ENCODE measurements at regions not wholly inside any gene's neighbourhood (a gene's known extent, or its start where the extent isn't known, plus 50 kb on each side); places are given as distances from the start of the nearest gene placed in this dataset.

GRCh38 chr7:46854958-46855473, 726.9 kb downstream of the TNS3 start:
- DNase-seq, result peak; percentile 5

DNA sequence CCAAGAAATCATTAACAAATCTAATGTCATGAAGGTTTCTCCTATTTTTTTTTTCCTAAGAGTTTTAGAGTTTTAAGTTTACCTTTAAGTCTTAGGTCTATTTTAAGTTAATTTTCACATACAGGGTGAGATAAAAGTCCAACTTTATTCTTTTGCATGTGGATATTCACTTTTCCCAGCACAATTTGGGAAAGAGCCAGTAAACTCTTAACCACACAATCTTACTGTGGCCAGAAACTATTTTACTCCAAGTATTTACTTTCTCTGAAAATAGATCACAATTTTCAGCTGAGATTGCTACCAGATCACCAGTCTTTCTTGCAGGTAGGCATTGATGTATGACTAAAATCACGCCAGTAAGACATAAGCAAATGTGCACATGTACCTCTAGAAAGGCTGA, 728.5 kb downstream of the TNS3 start:
- no peak for DNase-seq

DNA sequence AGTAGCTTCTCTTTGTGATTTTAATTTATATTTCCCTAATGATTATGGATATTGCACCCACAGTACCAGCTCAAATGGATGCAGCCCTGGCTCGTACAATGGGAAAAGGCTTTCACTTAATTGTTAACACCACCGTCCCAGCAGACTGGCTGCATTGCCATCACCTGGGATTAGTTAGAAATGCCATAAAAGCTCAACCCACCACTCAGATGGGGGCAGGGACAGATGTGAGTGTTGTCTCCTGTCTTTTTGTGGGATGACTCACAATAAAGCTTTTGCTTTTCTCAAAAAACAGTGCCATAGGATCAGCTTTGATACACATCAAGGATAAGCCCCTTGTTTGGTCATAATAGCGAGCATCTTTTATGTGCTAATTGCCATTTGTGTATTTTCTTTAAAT, 729.1 kb downstream of the TNS3 start:
- DNase-seq, result no peak

DNA sequence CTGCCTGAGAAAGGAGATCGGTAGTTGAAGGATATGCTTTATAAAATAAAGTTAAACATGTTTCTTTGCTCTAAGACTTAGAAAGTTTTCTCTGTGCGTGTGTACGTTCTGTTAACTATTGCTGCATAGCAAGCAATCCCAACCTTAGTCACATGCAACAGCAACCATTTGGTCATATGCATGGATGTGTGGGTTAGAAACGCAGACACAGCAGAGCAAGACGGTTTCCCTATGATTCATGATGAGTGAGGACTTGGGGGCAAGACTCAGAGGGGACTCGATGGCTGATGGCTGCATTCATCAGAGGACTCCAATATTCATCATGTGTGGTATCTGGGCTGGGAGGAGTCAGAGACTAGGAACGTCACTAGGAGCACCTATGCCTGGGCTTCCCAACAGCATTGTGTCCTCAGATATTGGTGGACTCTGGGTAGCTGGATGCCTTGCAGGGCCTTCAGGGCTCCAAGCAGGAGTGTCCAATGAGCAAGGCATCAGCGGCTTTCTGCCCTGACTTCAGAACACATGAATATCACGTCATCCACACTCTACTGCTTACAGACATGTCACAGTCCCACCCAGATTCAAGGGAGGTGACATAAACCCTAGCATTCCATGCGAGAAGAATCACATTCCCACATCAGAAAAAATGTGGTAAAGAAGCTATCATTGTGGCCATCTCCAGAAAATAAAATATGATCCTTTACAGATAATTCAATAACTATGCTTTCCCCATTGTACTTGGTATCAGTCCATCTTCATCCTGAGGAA, 731.2 kb downstream of the TNS3 start:
- no peak for DNase-seq

- no peak for DNase-seq
Observed at GRCh38 chr7:46848944-46849343, 733.0 kb downstream of the TNS3 start.

GRCh38 chr7:46848311-46848710, 733.6 kb downstream of the TNS3 start:
- DNase-seq, result no peak

GRCh38 chr7:46847126-46847525, 734.8 kb downstream of the TNS3 start:
- DNase-seq, result no peak

GRCh38 chr7:46844486-46844885, 737.4 kb downstream of the TNS3 start:
- no peak for DNase-seq

DNA sequence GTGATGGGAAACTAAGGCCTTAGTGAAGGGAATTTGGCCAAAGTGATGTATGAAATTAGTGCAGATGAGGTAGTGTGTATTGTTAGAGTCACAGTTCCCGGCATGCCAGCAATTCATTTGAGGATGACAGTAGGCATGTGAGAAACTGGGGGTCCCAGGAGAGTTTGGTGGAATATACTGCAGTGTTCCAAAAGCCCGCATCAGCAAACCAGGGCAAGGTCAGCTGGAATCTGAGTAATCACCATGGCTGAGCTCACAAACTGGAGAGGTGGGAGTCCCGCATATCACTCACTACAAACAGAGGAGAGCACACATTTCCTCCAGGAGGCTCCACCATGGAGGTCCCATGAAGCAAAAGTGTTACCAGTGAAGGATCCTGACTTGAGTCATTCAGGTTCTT, 740.7 kb downstream of the TNS3 start:
- DNase-seq, result no peak

GRCh38 chr7:46839651-46840050, 742.3 kb downstream of the TNS3 start:
- DNase-seq, result no peak

GRCh38 chr7:46838463-46838862, 743.4 kb downstream of the TNS3 start:
- no peak for DNase-seq

- no peak for DNase-seq
Observed at GRCh38 chr7:46835556-46835955, 746.4 kb downstream of the TNS3 start.

GRCh38 chr7:46834921-46835320, 747.0 kb downstream of the TNS3 start:
- DNase-seq, result no peak

GRCh38 chr7:46833197-46833596, 748.7 kb downstream of the TNS3 start:
- no peak for DNase-seq

DNA sequence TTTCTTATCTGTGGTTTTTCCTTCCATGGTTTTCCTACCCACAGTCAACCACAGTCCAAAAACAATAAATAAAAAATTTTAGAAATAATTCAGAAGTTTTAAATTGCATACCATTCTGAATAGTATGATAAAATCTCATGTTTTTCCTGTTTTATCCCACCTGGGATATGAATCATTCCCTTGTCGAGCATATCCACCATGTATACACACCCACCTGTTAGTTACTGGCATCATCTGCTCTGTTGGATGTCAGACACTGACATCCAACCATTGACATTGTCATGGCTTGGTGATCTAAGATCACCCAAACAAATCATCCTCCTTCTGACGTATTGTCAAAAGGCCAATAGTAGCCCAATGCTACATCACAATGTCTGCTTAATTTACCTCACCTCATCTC, 749.8 kb downstream of the TNS3 start:
- DNase-seq, result no peak

DNA sequence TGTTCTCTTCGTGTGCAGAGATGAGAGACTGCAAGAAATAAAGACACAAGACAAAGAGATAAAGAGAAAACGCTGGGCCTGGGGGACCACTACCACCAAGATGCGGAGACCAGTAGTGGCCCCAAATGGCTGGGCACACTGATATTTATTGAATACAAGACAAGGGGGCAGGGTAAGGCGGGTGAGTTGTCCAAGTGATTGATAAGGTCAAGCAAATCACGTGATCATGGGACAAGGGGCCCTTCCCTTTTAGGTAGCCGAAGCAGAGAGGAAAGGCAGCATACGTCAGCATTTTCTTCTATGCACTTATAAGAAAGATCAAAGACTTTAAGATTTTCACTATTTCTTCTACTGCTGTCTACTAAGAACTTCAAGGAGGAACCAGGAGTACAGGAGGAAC, 762.1 kb downstream of the TNS3 start:
- no peak for DNase-seq

DNA sequence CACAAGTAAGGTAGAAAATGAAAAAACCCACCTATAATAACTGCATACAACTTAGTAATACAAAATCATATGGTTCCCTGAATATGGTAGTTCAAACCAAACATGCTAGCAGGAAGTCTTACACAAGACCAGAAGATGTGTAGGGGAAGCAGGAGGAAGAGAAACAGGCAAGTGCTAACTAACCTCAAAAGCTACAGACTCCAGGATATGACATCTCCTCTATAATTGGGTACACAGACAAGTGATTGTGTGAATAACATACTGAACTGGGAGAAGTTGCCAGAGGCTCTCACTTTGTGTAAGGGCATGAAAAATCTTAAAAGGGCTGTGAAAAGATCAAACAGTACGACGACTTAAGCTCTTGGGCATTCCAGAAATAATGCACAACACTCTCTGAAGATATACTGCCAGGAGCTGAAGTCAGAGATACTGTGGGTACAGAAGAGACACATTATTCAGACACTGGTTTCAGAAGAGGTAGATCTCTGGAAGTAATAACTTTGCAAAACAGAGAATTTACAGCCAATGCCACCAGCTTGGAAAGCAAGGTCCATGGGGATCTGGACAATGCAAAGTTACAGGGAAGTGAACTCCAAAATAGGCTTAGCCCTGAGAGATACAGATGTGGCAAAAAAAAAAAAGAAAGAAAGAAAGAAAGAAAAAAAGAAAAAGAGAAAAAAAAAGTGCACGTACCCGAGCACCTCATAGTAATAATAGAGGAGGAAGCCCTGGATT, 767.2 kb downstream of the TNS3 start:
- DNase-seq, result no peak

DNA sequence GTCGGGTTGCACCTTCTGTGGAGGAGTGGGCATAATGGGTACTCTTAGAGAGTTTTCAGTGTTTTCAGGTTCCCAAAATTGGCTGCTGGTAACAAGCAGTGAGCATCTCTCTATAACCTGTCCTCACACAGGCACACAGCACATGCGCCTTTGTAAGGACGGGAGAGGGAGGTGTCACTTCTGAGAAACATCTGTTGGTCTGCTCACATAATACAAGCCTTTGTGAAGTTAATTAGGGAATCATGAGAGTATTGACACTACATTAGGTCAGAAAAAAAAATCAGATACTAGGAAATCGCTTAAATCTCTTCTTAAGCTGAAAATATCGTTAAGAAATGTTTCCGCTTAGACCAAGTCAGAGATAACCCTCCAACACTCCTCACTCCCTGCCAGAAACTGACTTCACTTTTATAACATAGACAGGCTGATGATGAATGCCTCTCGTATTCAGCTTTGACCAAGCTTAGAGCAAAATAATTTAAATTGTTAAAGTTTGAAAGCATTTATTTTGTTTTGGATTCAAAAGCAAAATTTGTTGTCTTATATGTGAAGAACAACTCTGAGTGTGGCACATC, 769.7 kb downstream of the TNS3 start:
- no peak for DNase-seq

- no peak for DNase-seq
Observed at GRCh38 chr7:46811529-46811928, 770.4 kb downstream of the TNS3 start.

DNA sequence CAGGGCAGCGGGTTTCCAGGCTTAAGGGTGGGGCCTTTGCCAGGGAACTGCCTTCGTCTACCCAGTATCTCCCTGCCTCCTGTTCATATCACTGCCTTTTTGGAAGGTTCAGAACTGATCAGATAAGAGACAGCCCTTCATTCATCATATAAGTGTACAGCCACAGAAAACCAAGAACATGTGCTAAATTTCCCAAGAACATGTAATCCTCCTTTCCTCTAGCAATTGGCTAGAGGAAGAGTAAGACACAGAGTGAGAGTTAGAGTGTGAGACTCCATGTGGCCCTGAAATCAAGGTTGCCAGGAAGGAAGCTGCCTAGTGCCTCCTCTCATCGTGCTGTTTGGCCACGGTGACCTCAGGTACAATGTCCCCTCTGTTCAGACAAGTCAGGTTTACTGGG, 770.9 kb downstream of the TNS3 start:
- DNase-seq, result no peak

DNA sequence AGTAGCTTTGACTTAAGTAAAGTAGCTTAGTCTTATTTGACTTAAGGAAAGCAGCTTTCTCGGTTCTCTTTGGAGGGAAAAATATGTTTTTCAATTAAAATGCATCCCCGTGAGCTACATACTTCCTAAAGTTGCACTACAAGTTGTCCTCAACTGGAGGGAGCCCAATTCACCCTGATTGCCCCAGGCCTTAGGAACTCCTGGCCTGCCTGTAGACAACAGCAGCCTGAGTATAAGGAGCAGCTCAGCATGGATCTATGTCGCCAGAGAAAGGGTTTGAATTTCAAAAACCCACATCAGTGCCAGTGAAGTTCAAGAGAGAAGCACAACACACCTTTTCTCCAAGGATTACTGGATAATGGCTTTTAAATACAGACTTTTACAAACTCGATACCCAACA, 772.0 kb downstream of the TNS3 start:
- DNase-seq, result no peak

DNA sequence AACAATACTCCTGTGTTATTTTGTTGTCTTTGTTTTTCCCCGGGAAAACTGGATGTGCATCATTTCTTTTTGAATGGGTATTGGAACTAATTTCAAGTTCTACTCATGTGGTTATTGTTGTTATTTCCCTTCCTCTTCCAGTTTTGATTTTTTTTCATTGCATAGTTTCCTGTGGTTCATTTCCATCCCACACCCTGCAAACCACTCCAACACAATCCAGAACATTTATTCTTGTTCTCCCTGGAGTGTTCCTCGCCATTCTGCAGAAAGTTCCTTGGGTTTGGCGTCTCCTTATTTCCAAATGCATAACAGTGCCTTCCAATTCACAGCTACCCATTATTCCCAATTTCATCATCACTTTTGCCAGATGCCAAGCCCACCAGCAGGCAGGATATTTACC, 775.1 kb downstream of the TNS3 start:
- DNase-seq, result no peak

DNA sequence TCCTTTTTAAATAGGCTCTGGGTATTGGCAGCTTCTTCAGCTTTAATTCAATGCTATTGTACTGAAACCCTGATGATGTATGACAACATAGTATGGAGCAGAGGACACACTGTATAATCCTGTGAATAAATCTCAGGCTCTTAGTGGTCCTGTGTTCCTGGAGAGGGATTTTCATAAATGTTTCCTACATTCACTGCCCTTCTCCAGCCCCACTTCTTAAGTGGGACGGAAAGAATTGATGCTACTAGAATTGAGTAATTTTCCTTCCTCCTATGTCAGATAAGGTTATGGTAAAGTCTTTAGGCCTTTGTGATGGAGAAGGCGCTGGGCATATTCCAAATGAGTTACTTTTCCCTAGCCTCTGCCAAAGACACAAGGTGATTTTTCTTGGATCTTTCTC, 779.4 kb downstream of the TNS3 start:
- no peak for DNase-seq

GRCh38 chr7:46791188-46791587, 790.7 kb downstream of the TNS3 start:
- DNase-seq, result no peak
